GM21717 (cell line): ENCODE measurements at regions not wholly inside any gene's neighbourhood (a gene's known extent, or its start where the extent isn't known, plus 50 kb on each side); places are given as distances from the start of the nearest gene placed in this dataset.

Experiments used
- ATAC-seq: cut with Tn5 transposase; IDR thresholded peaks from one replicate; pipeline ENCODE4 v1.9.1; 2021; ENCODE audit warnings: mild to moderate bottlenecking, moderate library complexity; ENCODE audit not compliant: unreplicated experiment

DNA sequence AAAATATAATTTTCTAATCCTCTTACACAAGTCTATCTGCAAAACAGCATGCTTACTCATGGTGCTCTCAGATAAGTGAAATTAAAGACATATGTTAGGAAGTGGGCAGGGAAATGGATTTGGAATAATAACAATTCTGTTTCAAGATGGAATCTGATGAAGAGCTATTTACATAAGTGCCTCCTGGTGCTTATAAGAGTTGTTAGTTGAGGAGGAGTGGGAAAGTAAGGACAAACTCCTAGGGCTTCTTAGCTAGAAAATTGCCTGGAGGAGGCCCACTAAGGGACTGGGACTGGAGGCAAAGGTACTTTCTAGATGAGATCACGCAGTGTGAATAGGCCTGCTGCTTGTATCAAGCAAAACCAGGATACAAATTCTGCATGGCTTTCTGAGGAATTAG, 939.8 kb downstream of the GLUD2 start:
- ATAC-seq, result no peak

GRCh38 chrX:121987835-121988234, 940.4 kb downstream of the GLUD2 start:
- ATAC-seq, result no peak

DNA sequence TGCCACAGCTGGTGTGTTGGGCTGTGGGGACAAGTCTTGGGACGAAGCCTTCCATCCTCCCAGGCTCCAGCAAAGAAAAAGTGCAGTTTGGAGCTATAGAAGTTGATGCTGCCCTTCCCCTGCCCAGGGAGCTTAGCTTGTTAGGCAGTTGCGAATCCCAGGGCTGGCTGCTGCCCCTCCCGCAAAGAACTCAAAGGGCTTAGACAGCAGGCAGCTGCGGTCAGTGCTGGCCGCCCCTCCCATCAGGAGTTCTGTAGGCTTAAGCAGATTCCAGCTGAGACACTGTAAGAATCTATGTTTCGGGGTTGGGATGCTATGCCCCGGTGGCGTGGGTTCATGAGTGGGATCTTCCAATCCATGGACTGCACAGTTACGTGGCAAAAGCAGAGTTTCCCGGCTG, 956.7 kb downstream of the GLUD2 start:
- ATAC-seq, result no peak

DNA sequence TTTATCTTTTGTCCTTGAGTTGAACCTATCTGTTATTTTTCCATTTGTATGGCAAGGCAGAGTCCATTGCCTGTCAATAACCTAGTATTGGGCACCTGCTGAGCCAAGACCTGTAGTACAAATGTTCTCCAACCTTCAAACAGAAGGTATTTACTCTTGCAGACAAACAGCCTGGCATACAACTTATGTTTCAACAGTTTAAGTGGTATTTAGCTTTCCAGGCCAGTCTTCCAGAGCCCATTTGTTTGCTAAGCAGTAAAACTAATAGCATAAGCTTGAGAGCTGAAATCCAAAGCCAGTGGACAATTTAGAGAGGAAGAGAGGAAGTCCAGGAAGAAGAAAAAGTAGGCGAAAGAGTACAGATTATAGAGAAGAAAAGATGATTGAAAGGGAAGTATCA, 979.3 kb downstream of the GLUD2 start:
- ATAC-seq, result no peak

DNA sequence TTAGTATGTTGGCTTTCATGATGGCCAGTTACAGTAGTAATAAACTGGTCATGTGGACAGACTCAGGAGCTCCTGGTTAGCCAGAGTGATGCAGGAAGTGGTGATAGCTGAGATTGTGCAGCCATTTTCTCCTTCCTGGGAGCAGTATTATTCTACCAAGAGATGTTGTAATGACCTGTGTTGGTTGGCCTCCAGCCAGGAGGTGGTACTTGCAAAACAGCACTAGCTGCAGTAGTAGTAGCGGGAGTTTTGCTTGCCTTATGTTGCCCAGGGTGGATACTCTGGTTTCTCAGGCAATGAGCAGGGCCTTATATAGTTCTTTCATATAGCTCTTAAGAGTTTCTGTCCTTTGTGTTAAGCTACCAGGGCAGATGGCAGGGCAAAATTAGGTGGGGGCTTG, 998.8 kb downstream of the GLUD2 start:
- no peak for ATAC-seq

DNA sequence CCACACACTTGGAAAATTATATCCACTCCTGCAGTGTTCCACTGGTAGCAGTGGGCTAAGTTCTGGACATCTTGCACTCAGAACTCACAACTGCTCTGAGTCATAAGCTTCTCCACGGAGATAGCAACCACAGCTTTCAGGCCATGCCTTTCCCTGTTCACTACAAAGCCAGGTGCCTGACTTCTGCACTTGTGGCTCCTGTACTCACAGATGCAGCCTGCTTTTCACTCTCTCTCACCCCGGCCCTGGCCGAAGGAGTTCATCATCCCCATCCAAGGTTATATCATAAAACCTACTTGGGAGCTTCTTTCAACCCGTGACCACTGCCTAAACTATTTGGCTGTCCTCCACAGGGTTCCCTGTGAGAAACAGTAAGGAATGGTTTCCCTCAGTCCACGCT, 999.4 kb downstream of the GLUD2 start:
- no peak for ATAC-seq

GRCh38 chrX:122047261-122047660, 999.9 kb downstream of the GLUD2 start:
- no peak for ATAC-seq

- no peak for ATAC-seq
Observed at GRCh38 chrX:122055460-122055859, 1008.0 kb downstream of the GLUD2 start.

GRCh38 chrX:122055979-122056715, 1008.7 kb downstream of the GLUD2 start:
- ATAC-seq, result no peak

DNA sequence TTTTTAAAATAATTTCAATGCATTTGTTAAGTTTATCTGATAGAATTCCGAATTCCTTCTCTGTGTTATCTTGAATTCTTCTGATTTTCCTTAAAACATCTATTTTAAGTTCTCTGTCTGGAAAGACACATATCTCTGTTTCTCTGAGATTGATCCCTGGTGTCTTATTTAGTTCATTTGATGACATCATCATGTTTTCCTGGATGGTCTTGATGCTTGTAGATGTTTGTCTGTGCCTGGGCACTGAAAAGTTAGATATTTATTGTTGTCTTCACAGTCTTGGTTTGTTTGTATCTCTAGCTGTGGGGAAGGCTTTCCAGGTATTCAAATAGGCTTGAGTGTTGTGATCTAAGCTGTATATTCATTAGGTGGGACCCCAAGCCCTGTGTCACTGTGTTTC, 1028.8 kb downstream of the GLUD2 start:
- ATAC-seq, result no peak

GRCh38 chrX:122078079-122078478, 1030.7 kb downstream of the GLUD2 start:
- no peak for ATAC-seq

DNA sequence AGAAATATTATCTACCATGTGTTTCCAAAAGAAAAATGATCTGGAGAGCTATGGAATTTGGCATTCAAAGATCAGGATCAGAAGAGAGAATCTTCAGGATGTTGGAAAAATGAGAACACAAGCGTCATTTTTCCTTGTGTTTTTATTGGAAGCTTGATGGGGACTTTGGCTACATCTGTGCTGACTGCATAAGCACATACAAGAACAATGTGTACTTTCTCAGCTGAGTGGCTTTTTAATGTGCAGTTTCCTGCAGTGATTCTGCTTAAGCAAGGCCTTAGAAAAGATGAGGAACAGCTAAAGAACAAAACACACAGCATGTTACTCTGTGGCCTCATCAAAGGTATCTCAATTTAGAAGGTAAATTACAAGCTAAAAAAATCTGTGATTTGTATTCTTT, 1039.9 kb downstream of the GLUD2 start:
- ATAC-seq, result no peak

- no peak for ATAC-seq
Observed at GRCh38 chrX:122091571-122091970, 1044.2 kb downstream of the GLUD2 start.

DNA sequence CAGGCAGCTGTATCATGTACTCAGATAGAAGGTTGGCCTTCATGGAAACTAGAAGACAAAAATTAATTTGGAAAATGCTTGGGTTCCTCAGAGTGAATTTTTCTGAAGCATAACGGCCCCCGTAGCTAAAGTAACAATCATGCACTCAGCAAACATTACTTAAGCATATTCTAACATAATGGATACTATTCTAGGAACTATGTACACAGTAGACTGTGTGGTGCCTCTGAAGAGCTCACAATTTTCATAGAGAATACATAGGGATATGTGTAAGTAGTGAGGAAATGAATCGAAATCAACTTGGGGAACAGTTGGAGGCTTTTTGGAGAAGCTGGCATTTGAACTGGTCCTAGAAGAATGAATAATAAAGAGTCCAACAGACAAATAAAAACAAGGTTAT, 1045.0 kb downstream of the GLUD2 start:
- ATAC-seq, result no peak

GRCh38 chrX:122092978-122093377, 1045.6 kb downstream of the GLUD2 start:
- ATAC-seq, result no peak

DNA sequence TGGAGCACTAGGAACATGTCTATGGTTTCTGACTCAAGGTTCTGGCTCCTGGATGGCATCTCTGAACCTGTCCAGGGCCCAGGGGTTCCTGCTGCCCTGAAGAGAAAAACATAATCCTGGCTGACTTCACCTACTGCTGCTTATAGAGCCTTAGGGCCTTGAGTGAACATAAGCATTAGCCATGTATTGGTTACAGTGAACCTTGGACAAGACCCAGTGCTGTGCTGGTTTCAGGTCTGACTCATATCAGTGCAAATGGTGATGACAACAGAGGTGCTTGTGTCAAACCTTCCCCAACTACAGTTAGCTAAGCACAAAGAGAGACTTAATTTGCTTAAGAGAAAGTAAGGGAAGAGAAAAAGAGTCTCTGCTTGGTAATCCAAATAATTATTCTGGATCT, 1047.2 kb downstream of the GLUD2 start:
- ATAC-seq, result peak; percentile 56

DNA sequence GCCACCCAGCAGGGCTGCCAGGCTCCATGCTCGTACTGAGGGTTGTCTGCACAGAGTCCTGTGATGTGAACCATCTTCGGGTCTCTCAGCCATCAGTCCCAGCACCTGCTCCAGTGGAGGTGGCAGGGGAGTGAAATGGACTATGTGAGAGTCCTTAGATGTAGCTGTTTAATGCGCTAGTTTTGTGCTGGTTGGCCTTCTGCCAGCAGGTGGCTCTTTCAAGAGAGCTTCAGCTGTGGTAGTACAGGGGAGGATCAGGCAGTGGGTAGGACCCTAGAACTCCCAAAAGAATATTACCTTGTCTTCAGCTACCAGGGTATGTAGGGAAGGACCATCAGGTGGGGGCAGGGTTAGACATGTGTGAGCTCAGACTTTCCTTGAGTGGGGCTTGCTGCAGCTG, 1066.0 kb downstream of the GLUD2 start:
- no peak for ATAC-seq

GRCh38 chrX:122113896-122114295, 1066.5 kb downstream of the GLUD2 start:
- ATAC-seq, result no peak

- ATAC-seq, result no peak
Observed at GRCh38 chrX:122115604-122116003, 1068.2 kb downstream of the GLUD2 start.

GRCh38 chrX:122119361-122119760, 1064.7 kb upstream of the GRIA3 start:
- ATAC-seq, result no peak

- no peak for ATAC-seq
Observed at GRCh38 chrX:122122274-122122673, 1061.8 kb upstream of the GRIA3 start.

DNA sequence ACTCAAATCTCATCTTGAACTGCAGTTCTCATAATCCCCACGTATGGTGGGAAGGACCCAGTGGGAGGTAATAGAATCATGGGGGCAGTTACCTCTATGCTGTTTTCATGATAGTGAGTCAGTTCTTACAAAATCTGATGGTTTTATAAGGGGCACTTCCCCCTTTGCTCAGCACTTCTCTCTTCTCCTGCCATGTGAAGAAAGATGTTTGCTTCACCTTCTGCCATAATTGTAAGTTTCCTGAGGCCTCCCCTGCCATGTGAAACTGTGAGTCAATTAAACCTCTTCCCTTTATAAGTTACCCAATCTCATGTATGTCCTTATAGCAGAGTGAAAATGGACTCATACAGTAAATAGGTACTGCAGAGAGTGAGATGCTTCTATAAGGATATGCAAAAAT, 1050.6 kb upstream of the GRIA3 start:
- ATAC-seq, result no peak

- no peak for ATAC-seq
Observed at GRCh38 chrX:122134291-122134690, 1049.8 kb upstream of the GRIA3 start.
